ENCODE measurements at regions not wholly inside any gene's neighbourhood (a gene's known extent, or its start where the extent isn't known, plus 50 kb on each side); places are given as distances from the start of the nearest gene placed in this dataset.

- TF ChIP-seq POLR2A (IDR thresholded peaks at IDR 0.05), result no peak
- no peak for TF ChIP-seq CTCF (IDR thresholded peaks at IDR 0.05)
- no peak for TF ChIP-seq EP300 (IDR thresholded peaks at IDR 0.05)
Measured at GRCh38 chr3:17967953-17968607, 225.6 kb upstream of the TBC1D5 start.

Measured in ovary (tissue), 3 donors.